GM18907 (cell line): ENCODE measurements at regions not wholly inside any gene's neighbourhood (a gene's known extent, or its start where the extent isn't known, plus 50 kb on each side); places are given as distances from the start of the nearest gene placed in this dataset.
"Not testable (repeated sequence)": the region's sequence is repeated elsewhere in the genome, so short reads cannot be mapped to it uniquely, and the experiment has no call there.

ENCODE experiments used
- ATAC-seq: cut with Tn5 transposase; IDR thresholded peaks from one replicate; pipeline ENCODE4 v1.9.1; 2021; ENCODE audit warnings: mild to moderate bottlenecking, moderate library complexity; ENCODE audit not compliant: unreplicated experiment

DNA sequence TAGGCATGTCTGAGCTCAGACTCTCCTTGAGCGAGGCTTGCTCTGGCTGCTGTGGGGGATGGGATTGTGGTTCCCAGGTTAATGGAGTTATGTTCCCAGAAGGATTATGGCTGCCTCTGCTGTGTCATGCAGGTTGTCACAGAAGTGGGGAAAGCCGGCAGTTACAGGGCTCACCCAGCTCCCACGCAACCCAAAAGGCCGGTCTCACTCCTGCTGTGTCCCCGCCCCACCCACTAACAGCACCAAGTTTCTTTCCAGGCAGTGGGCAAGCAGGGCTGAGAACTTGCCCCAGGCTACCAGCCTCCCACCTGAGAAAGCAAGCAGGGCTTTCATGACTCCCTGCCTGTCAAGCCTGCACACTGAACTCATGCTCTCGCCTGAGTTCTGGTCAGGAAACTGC lies 750.5 kb downstream of the FRK start:
- no peak for ATAC-seq

GRCh38 chr6:115302731-115303130 lies 758.0 kb downstream of the FRK start:
- no peak for ATAC-seq

DNA sequence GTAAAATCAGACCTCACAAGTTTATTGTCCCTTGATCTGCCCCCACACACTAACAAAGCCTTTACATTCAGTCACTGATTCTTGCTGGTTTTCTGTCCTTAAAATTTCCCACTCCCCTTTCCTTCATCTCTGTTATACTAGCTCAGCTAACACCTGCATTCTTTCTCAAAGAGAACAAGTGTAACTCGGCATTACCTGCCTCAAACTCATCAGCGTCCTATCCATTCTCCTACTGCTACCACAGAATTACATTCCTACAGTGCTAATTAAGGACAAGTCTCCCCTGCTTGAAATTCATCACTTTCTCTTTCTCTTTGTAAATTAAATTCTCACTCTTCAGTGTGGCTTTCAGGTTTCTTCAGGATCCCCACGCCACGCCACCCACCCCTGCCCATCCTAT lies 773.2 kb downstream of the FRK start:
- no peak for ATAC-seq

GRCh38 chr6:115276881-115277565 lies 783.7 kb downstream of the FRK start:
- ATAC-seq: no peak

- ATAC-seq: no peak
Observed at GRCh38 chr6:115272311-115272710, 788.4 kb downstream of the FRK start.

DNA sequence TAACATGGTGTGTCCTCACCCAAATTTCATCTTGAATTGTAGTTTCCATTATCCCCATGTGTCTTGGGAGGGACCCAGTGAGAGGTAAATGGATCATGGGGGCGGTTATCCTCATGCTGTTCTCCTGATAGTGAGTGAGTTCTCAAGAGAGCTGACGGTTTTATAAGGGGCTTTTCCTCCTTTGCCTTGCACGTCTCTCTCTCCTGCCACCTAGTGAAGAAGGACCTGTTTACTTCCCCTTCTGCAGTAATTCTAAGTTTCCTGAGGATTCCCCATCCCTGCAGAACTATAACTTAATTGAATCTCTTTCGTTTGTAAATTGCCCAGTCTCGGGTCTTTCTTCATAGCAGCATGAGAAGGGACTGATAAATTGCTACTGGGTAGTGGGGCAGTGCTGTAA lies 789.3 kb downstream of the FRK start:
- ATAC-seq: no peak

DNA sequence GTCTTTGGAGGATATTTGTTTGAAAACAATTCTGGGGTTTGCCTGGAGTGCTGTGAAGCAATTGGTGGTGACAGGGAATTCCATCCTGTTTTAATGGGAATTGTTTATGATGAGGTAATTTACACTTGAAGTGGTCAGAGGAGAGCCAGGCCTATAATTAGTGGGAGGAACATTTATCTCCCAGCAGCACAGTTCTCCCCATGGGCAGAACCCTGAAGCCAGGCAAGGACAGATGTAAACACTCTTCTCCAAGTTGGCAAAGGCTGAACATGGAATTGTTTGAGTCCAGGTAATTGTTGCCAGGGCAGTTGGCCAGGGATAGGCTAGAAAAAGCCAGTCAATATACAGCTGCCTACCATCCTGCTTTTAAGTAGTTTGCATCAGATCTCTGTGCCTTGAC lies 789.7 kb downstream of the FRK start:
- ATAC-seq: no peak

- no peak for ATAC-seq
Observed at GRCh38 chr6:115241373-115241772, 819.3 kb downstream of the FRK start.

DNA sequence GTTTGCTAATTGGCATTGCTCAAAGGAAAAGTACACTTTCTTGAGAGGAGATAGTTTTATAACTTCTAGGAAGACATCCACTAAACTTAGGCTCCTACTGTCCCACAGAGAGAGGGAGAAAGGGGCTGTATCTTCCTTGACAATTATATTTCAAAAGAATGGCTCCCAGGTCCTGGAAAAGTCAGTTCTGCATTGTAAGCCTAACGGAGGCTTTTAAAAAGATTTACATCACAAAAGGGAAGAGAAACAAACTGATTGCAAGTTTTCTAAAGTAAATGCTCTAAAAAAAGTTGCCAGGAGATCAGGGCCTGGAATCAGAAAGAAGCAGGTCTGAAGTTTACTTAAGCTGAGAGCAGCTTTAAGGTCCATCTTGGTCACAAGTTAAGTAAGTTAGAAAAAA lies 839.5 kb downstream of the FRK start:
- no peak for ATAC-seq

GRCh38 chr6:115220551-115221159 lies 840.0 kb downstream of the FRK start:
- ATAC-seq: no peak

- no peak for ATAC-seq
Observed at GRCh38 chr6:115219645-115220044, 841.0 kb downstream of the FRK start.

DNA sequence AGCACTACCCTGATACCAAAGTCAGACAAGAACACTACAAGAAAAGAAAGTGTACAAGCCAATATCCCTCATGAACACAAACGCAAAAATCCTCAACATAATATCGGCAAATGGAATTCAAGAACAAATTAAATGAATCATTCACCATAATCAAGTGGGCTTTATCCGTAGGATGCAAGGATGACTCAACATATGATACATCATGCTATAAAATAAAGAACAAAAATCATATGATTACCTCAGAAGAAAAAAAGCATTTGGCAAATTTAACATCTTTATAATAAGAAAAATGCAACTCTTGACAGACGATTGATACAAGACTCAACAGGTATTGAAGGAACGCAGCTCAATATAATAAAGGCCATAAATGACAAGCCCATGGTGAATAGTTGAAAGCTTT lies 843.9 kb downstream of the FRK start:
- ATAC-seq: no peak

DNA sequence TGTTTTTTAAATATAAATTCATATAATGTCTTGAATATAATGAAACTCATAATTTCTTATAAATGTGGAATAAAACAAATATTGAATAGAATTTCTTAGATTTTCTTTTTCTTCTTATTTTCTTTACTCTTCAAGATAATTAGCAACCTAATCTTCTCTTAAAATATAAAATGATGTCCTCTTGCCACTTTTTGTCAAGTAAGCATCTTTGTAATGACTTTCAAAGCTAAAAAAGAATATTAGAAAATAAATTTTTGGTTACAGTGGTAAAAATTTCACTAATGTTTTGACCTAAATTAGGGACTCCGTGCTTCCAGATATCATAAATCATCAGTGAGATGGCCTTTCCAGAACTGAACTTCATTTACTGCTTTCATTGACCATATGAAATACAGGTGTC lies 846.4 kb downstream of the FRK start:
- ATAC-seq: no peak

DNA sequence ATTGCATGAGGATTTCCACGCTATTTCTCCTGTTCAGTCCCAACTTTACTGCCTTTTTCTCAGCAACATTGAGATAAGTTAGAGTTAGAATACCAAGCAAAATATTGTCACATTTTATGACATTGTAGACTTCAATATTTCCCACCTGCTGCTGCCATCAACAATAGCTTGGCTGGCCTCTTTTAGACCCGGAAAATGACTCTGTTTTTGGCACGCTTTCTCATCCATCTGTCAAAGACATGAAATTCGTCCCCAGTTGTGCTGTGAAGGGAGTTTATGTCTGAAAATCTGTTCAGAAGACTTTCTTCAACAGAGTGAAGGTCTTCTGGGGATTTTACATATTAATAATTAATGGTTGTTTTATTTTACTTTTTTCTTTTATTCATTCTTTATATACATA lies 857.3 kb downstream of the FRK start:
- ATAC-seq: no peak

DNA sequence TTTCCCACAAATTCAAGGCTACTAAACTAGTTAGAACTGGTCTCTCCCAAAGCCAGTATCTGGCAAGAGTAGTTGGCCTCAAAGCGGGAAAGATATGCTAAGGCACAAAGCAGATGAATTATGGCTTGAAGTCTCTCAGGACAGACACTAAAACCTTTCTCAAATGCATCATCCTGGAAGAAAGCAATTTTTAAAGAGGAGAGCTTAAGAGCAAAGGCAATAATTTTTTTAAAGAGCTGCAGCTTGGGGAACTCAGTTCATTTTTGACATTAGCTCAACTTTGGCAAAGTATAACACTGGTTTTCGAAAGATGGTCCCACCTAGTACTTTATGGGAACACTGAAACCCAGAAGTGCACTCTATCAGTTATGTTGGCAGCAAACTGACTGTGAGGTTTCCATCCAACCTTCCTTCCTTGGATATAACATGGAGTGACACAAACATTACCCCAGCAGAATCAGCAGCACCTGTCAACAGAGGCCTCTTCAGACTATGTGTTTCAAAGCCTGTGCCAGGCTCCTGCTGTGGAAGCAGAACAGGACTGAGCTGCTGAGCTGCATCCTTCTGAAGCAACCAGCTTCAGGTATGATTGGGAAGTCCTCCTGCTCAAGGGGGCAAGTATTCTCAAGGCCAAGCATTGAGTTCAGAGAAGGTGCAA lies 852.3 kb upstream of the HS3ST5 start:
- no peak for ATAC-seq

- ATAC-seq: no peak
Observed at GRCh38 chr6:115191989-115192388, 849.2 kb upstream of the HS3ST5 start.

DNA sequence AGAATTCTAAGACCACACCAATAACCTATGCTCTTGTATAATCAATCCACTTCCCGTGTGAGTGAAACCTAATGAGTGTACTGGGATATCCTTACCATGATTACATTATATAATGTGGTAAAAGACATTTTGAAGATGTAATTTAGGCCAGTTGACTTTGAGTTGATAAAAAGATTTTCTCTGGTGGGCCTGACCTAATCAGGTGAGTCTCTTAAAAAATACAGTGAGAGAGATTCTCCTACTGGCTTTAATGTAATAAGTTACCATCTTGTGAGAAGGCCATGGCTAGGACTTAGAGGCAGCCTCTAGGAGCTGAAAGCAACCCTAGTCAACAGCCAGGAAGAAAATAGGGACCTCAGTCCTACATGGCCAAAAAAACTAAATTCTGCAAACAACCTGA lies 847.7 kb upstream of the HS3ST5 start:
- ATAC-seq: no peak

GRCh38 chr6:115175456-115175855 lies 832.6 kb upstream of the HS3ST5 start:
- ATAC-seq: not testable (repeated sequence)

DNA sequence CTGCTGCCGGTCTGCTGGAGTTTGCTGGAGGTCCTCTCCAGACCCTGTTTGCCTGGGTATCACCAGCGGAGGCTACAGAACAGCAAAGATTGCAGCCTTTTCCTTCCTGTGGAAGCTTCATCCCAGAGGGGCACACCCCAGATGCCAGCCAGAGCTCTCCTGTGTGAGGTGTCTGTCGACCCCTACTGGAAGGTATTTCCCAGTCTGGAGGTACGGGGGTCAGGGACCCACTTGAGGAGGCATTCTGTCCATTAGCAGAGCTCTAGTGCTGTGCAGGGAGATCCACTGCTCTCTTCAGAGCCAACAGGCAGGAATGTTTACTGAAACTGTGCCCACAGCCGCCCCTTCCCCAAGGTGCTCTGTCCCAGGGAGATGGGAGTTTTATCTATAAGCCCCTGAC lies 823.1 kb upstream of the HS3ST5 start:
- ATAC-seq: not testable (repeated sequence)

DNA sequence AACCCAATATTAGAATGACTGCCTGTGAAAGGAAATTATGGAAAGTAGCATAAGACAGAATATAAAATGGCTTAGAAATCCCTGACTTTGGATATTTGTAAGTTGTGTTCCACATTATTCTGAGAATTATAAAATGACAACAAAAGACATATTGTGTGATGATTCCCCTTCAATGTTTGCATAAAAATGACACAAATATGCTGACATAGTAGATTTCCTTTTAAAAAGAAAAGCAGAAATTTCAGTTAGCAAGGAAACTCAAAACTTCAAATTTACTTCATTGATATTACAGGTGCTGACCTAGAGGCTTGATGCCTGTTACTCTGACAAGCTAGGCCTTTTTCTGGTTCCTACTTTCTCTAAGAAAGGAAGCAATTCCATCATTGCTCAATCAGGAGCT lies 816.9 kb upstream of the HS3ST5 start:
- no peak for ATAC-seq

GRCh38 chr6:115137910-115138309 lies 795.1 kb upstream of the HS3ST5 start:
- no peak for ATAC-seq

DNA sequence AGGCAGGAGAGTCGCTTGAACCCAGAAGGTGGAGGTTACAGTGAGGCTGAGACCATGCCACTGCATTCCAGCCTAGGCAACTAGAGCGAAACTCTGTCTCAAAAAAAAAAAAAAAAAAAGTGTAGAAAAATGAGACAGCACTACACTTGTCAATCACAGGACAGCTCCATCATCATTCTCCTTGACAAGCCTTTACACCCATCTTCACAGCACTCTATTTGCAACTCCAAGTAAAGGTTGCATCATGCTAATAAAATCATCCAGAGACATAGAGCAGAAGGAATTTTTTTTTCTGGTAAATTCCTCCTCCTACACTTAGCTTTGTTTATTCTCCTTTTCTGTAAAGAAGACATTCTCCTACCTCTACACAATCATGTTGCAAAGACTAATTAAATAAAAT lies 791.0 kb upstream of the HS3ST5 start:
- ATAC-seq: no peak
